ENCODE measurements at regions not wholly inside any gene's neighbourhood (a gene's known extent, or its start where the extent isn't known, plus 50 kb on each side); places are given as distances from the start of the nearest gene placed in this dataset.

DNA sequence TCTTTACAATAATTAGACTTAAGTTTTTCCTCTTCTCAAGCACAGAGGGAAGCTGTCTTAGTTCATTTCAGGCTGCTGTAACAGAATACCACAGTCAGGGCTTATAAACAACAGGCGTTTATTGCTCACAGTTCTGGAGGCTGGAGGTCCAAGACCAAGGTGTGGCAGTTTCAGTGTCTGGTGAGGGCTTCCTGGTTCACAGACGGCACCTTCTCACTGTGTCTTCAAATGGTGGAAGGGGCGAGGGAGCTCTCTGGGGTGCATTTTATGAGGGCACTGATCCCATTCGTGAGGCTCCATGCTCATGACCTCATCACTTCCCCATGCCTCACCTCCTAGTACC is 115.7 kb upstream of the MXRA5 start:
- no peak for TF ChIP-seq POLR2A (IDR thresholded peaks at IDR 0.05)
- no peak for TF ChIP-seq CTCF (IDR thresholded peaks at IDR 0.05)
- Histone ChIP-seq H3K4me1 (no peaks in the 10 kb centered on the region), H3K9me3 (no peaks in the 10 kb centered on the region), H3K27me3 (no peaks in the 10 kb centered on the region), H3K36me3 (replicated peaks in 1 of 2; ENCODE audit: insufficient read depth in 1 of 2, low read depth in 2 of 2) (no peaks in the 10 kb centered on the region), H3K4me3 (no peak overlapping the region), H3K27ac (no peak overlapping the region)
- ATAC-seq (no peak), DNase-seq (no peak)
- WGBS, 2 donors, result 75 to 82% methylated on average over 2 to 3 of the region's 4 CpGs
- intact Hi-C loops (cut with DNase I), result no loop called here

- no peaks in the 10 kb centered on the region for H3K27me3 ChIP-seq
- H3K27ac ChIP-seq, result no peak overlapping the region
- H3K4me1 ChIP-seq, result no peaks in the 10 kb centered on the region
- H3K9me3 ChIP-seq, result no peaks in the 10 kb centered on the region
- no peaks in the 10 kb centered on the region for H3K36me3 ChIP-seq (replicated peaks in 1 of 2; ENCODE audit: insufficient read depth in 1 of 2, low read depth in 2 of 2)
- TF ChIP-seq CTCF (IDR thresholded peaks at IDR 0.05) (no peak), POLR2A (IDR thresholded peaks at IDR 0.05) (no peak)
- DNase-seq, result no peak
- ATAC-seq, result no peak
- 71 to 73% methylated on average over 12 of the region's 12 CpGs for WGBS, 2 donors
- no peak overlapping the region for H3K4me3 ChIP-seq
- intact Hi-C loops (cut with DNase I), result no loop called here
Measured at GRCh38 chrX:3461397-3462165, 115.1 kb upstream of the MXRA5 start.

GRCh38 chrX:3455796-3456195 is 109.3 kb upstream of the MXRA5 start:
- intact Hi-C loops (cut with DNase I), result no loop called here
- Histone ChIP-seq H3K27ac (no peak overlapping the region), H3K27me3 (no peaks in the 10 kb centered on the region), H3K36me3 (replicated peaks in 1 of 2; ENCODE audit: insufficient read depth in 1 of 2, low read depth in 2 of 2) (no peaks in the 10 kb centered on the region), H3K4me3 (no peak overlapping the region), H3K4me1 (no peaks in the 10 kb centered on the region), H3K9me3 (no peaks in the 10 kb centered on the region)
- ATAC-seq (no peak), DNase-seq (no peak)
- 58 to 94% methylated on average over 2 of the region's 2 CpGs for WGBS, 2 donors
- TF ChIP-seq POLR2A (IDR thresholded peaks at IDR 0.05), result no peak
- no peak for TF ChIP-seq CTCF (IDR thresholded peaks at IDR 0.05)

- ATAC-seq (no peak), DNase-seq (no peak)
- no peak overlapping the region for H3K4me3 ChIP-seq
- TF ChIP-seq POLR2A (IDR thresholded peaks at IDR 0.05) (no peak), CTCF (IDR thresholded peaks at IDR 0.05) (no peak)
- no peak overlapping the region for H3K27ac ChIP-seq
- intact Hi-C loops (cut with DNase I), result no loop called here
- no peaks in the 10 kb centered on the region for H3K27me3 ChIP-seq
- H3K9me3 ChIP-seq, result no peaks in the 10 kb centered on the region
- WGBS, 2 donors, result 73 to 80% methylated on average over 8 of the region's 8 CpGs
- H3K4me1 ChIP-seq, result no peaks in the 10 kb centered on the region
- H3K36me3 ChIP-seq (replicated peaks in 1 of 2; ENCODE audit: insufficient read depth in 1 of 2, low read depth in 2 of 2), result no peaks in the 10 kb centered on the region
Measured at GRCh38 chrX:3451571-3451970, 105.1 kb upstream of the MXRA5 start.

- no peak overlapping the region for H3K4me3 ChIP-seq
- H3K9me3 ChIP-seq, result no peaks in the 10 kb centered on the region
- no peaks in the 10 kb centered on the region for H3K36me3 ChIP-seq (replicated peaks in 1 of 2; ENCODE audit: insufficient read depth in 1 of 2, low read depth in 2 of 2)
- 67 to 75% methylated on average over 3 of the region's 3 CpGs for WGBS, 2 donors
- intact Hi-C loops (cut with DNase I), result no loop called here
- DNase-seq, result no peak
- TF ChIP-seq POLR2A (IDR thresholded peaks at IDR 0.05), result no peak
- TF ChIP-seq CTCF (IDR thresholded peaks at IDR 0.05), result no peak
- no peaks in the 10 kb centered on the region for H3K4me1 ChIP-seq
- H3K27ac ChIP-seq, result no peak overlapping the region
- H3K27me3 ChIP-seq, result no peaks in the 10 kb centered on the region
- ATAC-seq, result no peak
Measured at GRCh38 chrX:3450881-3451570, 104.6 kb upstream of the MXRA5 start.

Data from body of pancreas (tissue), 4 donors.